Panc1 (cell line): ENCODE measurements at regions not wholly inside any gene's neighbourhood (a gene's known extent, or its start where the extent isn't known, plus 50 kb on each side); places are given as distances from the start of the nearest gene placed in this dataset.

Experiments used
- ATAC-seq: fragments of 200-7000 bp; cut with Tn5 transposase; 2 replicates; pipeline ENCODE4 v1.9.1; 2020; ENCODE audit warnings: mild to moderate bottlenecking, moderate library complexity
- BruUV-seq: library from RNA; stranded (reverse); fragments of 400-500 nt; replicated peaks from 2 replicates; lab custom pipeline; 2021; lab: Mats Ljungman, UMichigan
- CTCF ChIA-PET: fragments of 300-600 bp; sonication (Branson Sonifier 250); formaldehyde crosslinking; loops from one replicate; lab custom pipeline; 2022; ENCODE audit warnings: antibody characterized with exemption; lab: Charles Lee
- POLR2A ChIA-PET: fragments of 300-600 bp; sonication (Branson Sonifier 250); formaldehyde crosslinking; loops from one replicate; lab custom pipeline; 2022; ENCODE audit warnings: antibody characterized with exemption; lab: Charles Lee
- DNase-seq: peaks from one replicate; pipeline ENCODE4 v3.0.0-alpha.2; 2010; ENCODE audit warnings: low read depth, low spot score
- H3K27ac ChIP-seq: 2 replicates; pipeline ENCODE4 v1.5.1; 2011; ENCODE audit warnings: mild to moderate bottlenecking, low read length, inconsistent platforms
- H3K27me3 ChIP-seq: fragments of 200-500 bp; sonication (Bioruptor generic); 2 replicates; pipeline ENCODE4 v1.6.0; 2014; ENCODE audit warnings: low read length, inconsistent platforms; ENCODE audit not compliant: control insufficient read depth, insufficient read depth
- H3K36me3 ChIP-seq: fragments of 200-500 bp; sonication (Bioruptor generic); 2 replicates; pipeline ENCODE4 v1.5.1; 2014; ENCODE audit warnings: inconsistent platforms, mild to moderate bottlenecking, low read length, moderate library complexity; ENCODE audit not compliant: control insufficient read depth, insufficient read depth
- H3K4me1 ChIP-seq: 2 replicates; pipeline ENCODE4 v1.5.1; 2011; ENCODE audit warnings: inconsistent platforms, mild to moderate bottlenecking, low read length, moderate library complexity; ENCODE audit not compliant: control insufficient read depth, insufficient read depth
- H3K4me3 ChIP-seq, 2 experiments: 2 replicates each; pipeline ENCODE4 v1.5.1; 2011 to 2012; ENCODE audit warnings: low read depth in 2 of 2, low read length in 2 of 2, mild to moderate bottlenecking in 2 of 2, inconsistent platforms in 1 of 2, moderate library complexity in 1 of 2
- H3K9me3 ChIP-seq: fragments of 200-500 bp; sonication (Bioruptor generic); 2 replicates; pipeline ENCODE4 v1.5.1; 2014; ENCODE audit warnings: low read depth, mild to moderate bottlenecking, inconsistent platforms, low read length, moderate library complexity; ENCODE audit not compliant: control insufficient read depth, insufficient read depth
- POLR2AphosphoS5 ChIP-seq: IDR thresholded peaks from 2 replicates; pipeline ENCODE4 v1.6.1; 2012; ENCODE audit warnings: mild to moderate bottlenecking, low read depth, low read length, moderate library complexity
- SIN3A ChIP-seq: IDR thresholded peaks from 2 replicates; pipeline ENCODE4 v1.6.1; 2012; ENCODE audit warnings: low read depth, mild to moderate bottlenecking, low read length, moderate library complexity, borderline replicate concordance; ENCODE audit not compliant: insufficient read depth
- TCF7L2 ChIP-seq: IDR thresholded peaks from 2 replicates; pipeline ENCODE4 v1.6.1; 2011; ENCODE audit warnings: mild to moderate bottlenecking, low read depth, low read length, inconsistent platforms
- in situ Hi-C: cut with HindIII; loops from 2 replicates; pipeline ENCODE4 v1.10.0; 2016; ENCODE audit warnings: low sequenced_read_pairs, low pct_unique_long_range_greater_than_20kb
- intact Hi-C: fragments of 100-400 bp; cut with micrococcal nuclease; formaldehyde crosslinking; loops from one replicate; pipeline ENCODE4 v1.10.0; 2022; ENCODE audit not compliant: unreplicated experiment
- TF ChIP-seq, protein P1 (sequence below), 2 experiments: IDR thresholded peaks; 2 replicates each; pipeline ENCODE4 v1.6.1; 2011 to 2012; ENCODE audit warnings: low read depth in 2 of 2, control low read depth in 1 of 2, low read length in 1 of 2, mild to moderate bottlenecking in 1 of 2, moderate library complexity in 1 of 2; ENCODE audit not compliant: insufficient read depth in 1 of 2
- TF ChIP-seq, protein P2 (sequence below): fragments of 450-650 bp; IDR thresholded peaks from 2 replicates; pipeline ENCODE4 v1.5.1; 2017; ENCODE audit warnings: mild to moderate bottlenecking

DNA sequence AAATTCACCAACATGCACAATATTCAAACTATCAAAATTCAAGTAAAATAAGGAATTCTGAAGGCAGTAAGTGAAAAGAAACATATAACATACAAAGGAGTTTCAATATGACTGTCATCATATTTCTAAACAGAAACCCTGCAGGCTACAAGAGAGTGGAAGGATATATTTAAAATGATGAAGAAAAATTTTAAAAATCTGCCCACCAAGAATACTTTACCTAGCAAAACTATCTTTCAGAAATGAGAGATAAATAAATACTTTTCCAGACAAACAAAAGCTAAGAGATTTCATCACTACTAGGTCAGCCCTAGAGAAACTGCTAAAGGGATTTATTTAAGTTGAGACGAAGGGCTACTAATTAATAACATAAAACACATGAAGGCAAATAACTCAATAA lies 73.8 kb upstream of the MANEA start:
- intact Hi-C loops, result no loop called here
- Histone ChIP-seq H3K36me3 (no peaks in the 10 kb centered on the region), H3K27me3 (no peaks in the 10 kb centered on the region), H3K9me3 (peaks cover 3% of the 10 kb centered on the region; the same call in 1 of the 2 replicates), H3K4me3 (no peak overlapping the region), H3K27ac (no peak overlapping the region), H3K4me1 (no peaks in the 10 kb centered on the region)
- POLR2A ChIA-PET, result no interaction called here
- TF ChIP-seq POLR2AphosphoS5 (no peak), TCF7L2 (no peak), SIN3A (no peak)
- TF ChIP-seq, protein P1, sequence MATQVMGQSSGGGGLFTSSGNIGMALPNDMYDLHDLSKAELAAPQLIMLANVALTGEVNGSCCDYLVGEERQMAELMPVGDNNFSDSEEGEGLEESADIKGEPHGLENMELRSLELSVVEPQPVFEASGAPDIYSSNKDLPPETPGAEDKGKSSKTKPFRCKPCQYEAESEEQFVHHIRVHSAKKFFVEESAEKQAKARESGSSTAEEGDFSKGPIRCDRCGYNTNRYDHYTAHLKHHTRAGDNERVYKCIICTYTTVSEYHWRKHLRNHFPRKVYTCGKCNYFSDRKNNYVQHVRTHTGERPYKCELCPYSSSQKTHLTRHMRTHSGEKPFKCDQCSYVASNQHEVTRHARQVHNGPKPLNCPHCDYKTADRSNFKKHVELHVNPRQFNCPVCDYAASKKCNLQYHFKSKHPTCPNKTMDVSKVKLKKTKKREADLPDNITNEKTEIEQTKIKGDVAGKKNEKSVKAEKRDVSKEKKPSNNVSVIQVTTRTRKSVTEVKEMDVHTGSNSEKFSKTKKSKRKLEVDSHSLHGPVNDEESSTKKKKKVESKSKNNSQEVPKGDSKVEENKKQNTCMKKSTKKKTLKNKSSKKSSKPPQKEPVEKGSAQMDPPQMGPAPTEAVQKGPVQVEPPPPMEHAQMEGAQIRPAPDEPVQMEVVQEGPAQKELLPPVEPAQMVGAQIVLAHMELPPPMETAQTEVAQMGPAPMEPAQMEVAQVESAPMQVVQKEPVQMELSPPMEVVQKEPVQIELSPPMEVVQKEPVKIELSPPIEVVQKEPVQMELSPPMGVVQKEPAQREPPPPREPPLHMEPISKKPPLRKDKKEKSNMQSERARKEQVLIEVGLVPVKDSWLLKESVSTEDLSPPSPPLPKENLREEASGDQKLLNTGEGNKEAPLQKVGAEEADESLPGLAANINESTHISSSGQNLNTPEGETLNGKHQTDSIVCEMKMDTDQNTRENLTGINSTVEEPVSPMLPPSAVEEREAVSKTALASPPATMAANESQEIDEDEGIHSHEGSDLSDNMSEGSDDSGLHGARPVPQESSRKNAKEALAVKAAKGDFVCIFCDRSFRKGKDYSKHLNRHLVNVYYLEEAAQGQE (IDR thresholded peaks at IDR 0.05; ENCODE audit: insufficient read depth in 1 of 2, low read depth in 2 of 2, low read length in 1 of 2), result no peak
- TF ChIP-seq, protein P2, sequence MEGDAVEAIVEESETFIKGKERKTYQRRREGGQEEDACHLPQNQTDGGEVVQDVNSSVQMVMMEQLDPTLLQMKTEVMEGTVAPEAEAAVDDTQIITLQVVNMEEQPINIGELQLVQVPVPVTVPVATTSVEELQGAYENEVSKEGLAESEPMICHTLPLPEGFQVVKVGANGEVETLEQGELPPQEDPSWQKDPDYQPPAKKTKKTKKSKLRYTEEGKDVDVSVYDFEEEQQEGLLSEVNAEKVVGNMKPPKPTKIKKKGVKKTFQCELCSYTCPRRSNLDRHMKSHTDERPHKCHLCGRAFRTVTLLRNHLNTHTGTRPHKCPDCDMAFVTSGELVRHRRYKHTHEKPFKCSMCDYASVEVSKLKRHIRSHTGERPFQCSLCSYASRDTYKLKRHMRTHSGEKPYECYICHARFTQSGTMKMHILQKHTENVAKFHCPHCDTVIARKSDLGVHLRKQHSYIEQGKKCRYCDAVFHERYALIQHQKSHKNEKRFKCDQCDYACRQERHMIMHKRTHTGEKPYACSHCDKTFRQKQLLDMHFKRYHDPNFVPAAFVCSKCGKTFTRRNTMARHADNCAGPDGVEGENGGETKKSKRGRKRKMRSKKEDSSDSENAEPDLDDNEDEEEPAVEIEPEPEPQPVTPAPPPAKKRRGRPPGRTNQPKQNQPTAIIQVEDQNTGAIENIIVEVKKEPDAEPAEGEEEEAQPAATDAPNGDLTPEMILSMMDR, result no peak
- no TSS peak for BruUV-seq
- in situ Hi-C loops, result no loop called here
- DNase-seq (no peak), ATAC-seq (no peak)
- CTCF ChIA-PET, result no interaction called here

GRCh38 chr6:95511404-95511803 lies 65.9 kb upstream of the MANEA start:
- CTCF ChIA-PET, result no interaction called here
- no TSS peak for BruUV-seq
- no peaks in the 10 kb centered on the region for H3K4me1 ChIP-seq
- intact Hi-C loops (no loop called here), in situ Hi-C loops (no loop called here)
- no peak overlapping the region for H3K4me3 ChIP-seq
- ATAC-seq, result no peak
- no peaks in the 10 kb centered on the region for H3K27me3 ChIP-seq
- no peak for DNase-seq
- H3K9me3 ChIP-seq, result no peaks in the 10 kb centered on the region
- H3K27ac ChIP-seq, result no peak overlapping the region
- POLR2A ChIA-PET, result no interaction called here
- TF ChIP-seq POLR2AphosphoS5 (no peak), TCF7L2 (no peak), SIN3A (no peak)
- TF ChIP-seq, protein P1 (IDR thresholded peaks at IDR 0.05; ENCODE audit: insufficient read depth in 1 of 2, low read depth in 2 of 2, low read length in 1 of 2), result no peak
- TF ChIP-seq, protein P2, result no peak
- H3K36me3 ChIP-seq, result no peaks in the 10 kb centered on the region
